ENCODE measurements at regions not wholly inside any gene's neighbourhood (a gene's known extent, or its start where the extent isn't known, plus 50 kb on each side); places are given as distances from the start of the nearest gene placed in this dataset.

- WGBS (ENCODE audit: insufficient coverage) = no CpG with 5 or more reads among the region's 7 CpGs
- CTCF ChIA-PET = no interaction called here
- no peak for DNase-seq
- Histone ChIP-seq H3K9me3 (ENCODE audit: control extremely low read depth in 1 of 5, control insufficient read depth in 4 of 5, insufficient read depth in 2 of 5, low read depth in 1 of 5, low read length in 4 of 5) (no peaks in the 10 kb centered on the region), H3K36me3 (ENCODE audit: control insufficient read depth in 4 of 4, insufficient read depth in 4 of 4, low read length in 3 of 4) (no peaks in the 10 kb centered on the region), H3K27ac (ENCODE audit: insufficient read depth in 1 of 2, low read depth in 1 of 2, low read length in 2 of 2, poor library complexity in 1 of 2, severe bottlenecking in 2 of 2) (no peak overlapping the region), H3K4me3 (ENCODE audit: control insufficient read depth in 1 of 7, extremely low read depth in 1 of 7, insufficient read depth in 4 of 7, low read depth in 2 of 7, low read length in 6 of 7) (no peak overlapping the region), H3K4me1 (ENCODE audit: control extremely low read depth in 1 of 4, control insufficient read depth in 4 of 4, insufficient read depth in 4 of 4, low read length in 3 of 4) (no peaks in the 10 kb centered on the region), H3K27me3 (replicated peaks in 2 of 5; ENCODE audit: control insufficient read depth in 4 of 5, insufficient read depth in 5 of 5, low read length in 4 of 5) (no peaks in the 10 kb centered on the region)
- POLR2A ChIA-PET = no interaction called here
Observed at GRCh38 chr18:1392865-1393734, 488.4 kb downstream of the ADCYAP1 start.

DNA sequence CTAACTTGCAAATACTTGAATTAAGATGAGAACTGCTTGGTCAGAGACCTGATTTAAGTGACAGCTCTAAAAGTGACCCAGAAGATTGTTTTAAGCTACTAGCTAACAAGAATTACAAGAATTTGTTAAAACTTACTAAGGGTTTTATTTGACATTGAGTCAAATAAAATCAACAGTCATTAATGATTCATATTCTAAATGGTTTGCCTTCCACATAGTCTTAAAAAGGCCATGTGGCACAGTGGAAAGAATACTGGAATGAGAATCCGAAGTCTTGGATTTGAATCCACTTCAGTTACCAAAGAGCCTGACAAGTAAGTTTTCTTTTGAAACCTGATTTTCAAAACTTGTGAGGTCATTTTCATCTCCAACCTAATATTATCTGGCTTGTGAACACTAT is 489.3 kb downstream of the ADCYAP1 start:
- Histone ChIP-seq H3K9me3 (ENCODE audit: control extremely low read depth in 1 of 5, control insufficient read depth in 4 of 5, insufficient read depth in 2 of 5, low read depth in 1 of 5, low read length in 4 of 5) (no peaks in the 10 kb centered on the region), H3K36me3 (ENCODE audit: control insufficient read depth in 4 of 4, insufficient read depth in 4 of 4, low read length in 3 of 4) (no peaks in the 10 kb centered on the region), H3K27ac (ENCODE audit: insufficient read depth in 1 of 2, low read depth in 1 of 2, low read length in 2 of 2, poor library complexity in 1 of 2, severe bottlenecking in 2 of 2) (no peak overlapping the region), H3K4me1 (ENCODE audit: control extremely low read depth in 1 of 4, control insufficient read depth in 4 of 4, insufficient read depth in 4 of 4, low read length in 3 of 4) (no peaks in the 10 kb centered on the region), H3K27me3 (replicated peaks in 2 of 5; ENCODE audit: control insufficient read depth in 4 of 5, insufficient read depth in 5 of 5, low read length in 4 of 5) (no peaks in the 10 kb centered on the region), H3K4me3 (ENCODE audit: control insufficient read depth in 1 of 7, extremely low read depth in 1 of 7, insufficient read depth in 4 of 7, low read depth in 2 of 7, low read length in 6 of 7) (no peak overlapping the region)
- POLR2A ChIA-PET = no interaction called here
- CTCF ChIA-PET = no interaction called here
- 100% methylated on average over 1 of the region's 1 CpG for WGBS (ENCODE audit: insufficient coverage)
- no peak for DNase-seq

DNA sequence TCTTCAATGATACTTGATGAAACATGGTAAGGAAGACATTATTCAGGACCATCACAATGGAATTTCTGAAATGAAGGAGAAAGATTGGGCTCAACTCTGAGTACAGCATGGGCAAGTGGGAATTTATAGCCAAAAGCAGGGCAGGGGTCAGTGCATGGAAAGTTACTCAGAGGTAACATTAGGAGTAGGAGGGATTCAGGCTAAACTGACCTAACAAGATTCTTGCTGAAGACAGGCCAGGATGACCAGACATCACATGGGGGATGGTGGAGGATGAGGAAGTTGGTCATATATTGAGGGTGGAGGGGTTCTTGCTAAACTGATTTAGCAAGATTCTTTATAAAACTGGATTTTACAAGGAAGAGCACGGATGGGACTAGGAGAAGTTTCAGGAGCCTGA is 489.8 kb downstream of the ADCYAP1 start:
- H3K4me3 ChIP-seq (ENCODE audit: control insufficient read depth in 1 of 7, extremely low read depth in 1 of 7, insufficient read depth in 4 of 7, low read depth in 2 of 7, low read length in 6 of 7) = no peak overlapping the region
- no peak overlapping the region for H3K27ac ChIP-seq (ENCODE audit: insufficient read depth in 1 of 2, low read depth in 1 of 2, low read length in 2 of 2, poor library complexity in 1 of 2, severe bottlenecking in 2 of 2)
- no peak for DNase-seq
- ChIA-PET CTCF (no interaction called here), POLR2A (no interaction called here)
- no peaks in the 10 kb centered on the region for H3K36me3 ChIP-seq (ENCODE audit: control insufficient read depth in 4 of 4, insufficient read depth in 4 of 4, low read length in 3 of 4)
- H3K4me1 ChIP-seq (ENCODE audit: control extremely low read depth in 1 of 4, control insufficient read depth in 4 of 4, insufficient read depth in 4 of 4, low read length in 3 of 4) = no peaks in the 10 kb centered on the region
- 100% methylated on average over 1 of the region's 1 CpG for WGBS (ENCODE audit: insufficient coverage)
- H3K27me3 ChIP-seq (replicated peaks in 2 of 5; ENCODE audit: control insufficient read depth in 4 of 5, insufficient read depth in 5 of 5, low read length in 4 of 5) = no peaks in the 10 kb centered on the region
- no peaks in the 10 kb centered on the region for H3K9me3 ChIP-seq (ENCODE audit: control extremely low read depth in 1 of 5, control insufficient read depth in 4 of 5, insufficient read depth in 2 of 5, low read depth in 1 of 5, low read length in 4 of 5)

- Histone ChIP-seq H3K27me3 (replicated peaks in 2 of 5; ENCODE audit: control insufficient read depth in 4 of 5, insufficient read depth in 5 of 5, low read length in 4 of 5) (no peaks in the 10 kb centered on the region), H3K9me3 (ENCODE audit: control extremely low read depth in 1 of 5, control insufficient read depth in 4 of 5, insufficient read depth in 2 of 5, low read depth in 1 of 5, low read length in 4 of 5) (no peaks in the 10 kb centered on the region), H3K4me1 (ENCODE audit: control extremely low read depth in 1 of 4, control insufficient read depth in 4 of 4, insufficient read depth in 4 of 4, low read length in 3 of 4) (no peaks in the 10 kb centered on the region), H3K4me3 (ENCODE audit: control insufficient read depth in 1 of 7, extremely low read depth in 1 of 7, insufficient read depth in 4 of 7, low read depth in 2 of 7, low read length in 6 of 7) (no peak overlapping the region), H3K36me3 (ENCODE audit: control insufficient read depth in 4 of 4, insufficient read depth in 4 of 4, low read length in 3 of 4) (no peaks in the 10 kb centered on the region), H3K27ac (ENCODE audit: insufficient read depth in 1 of 2, low read depth in 1 of 2, low read length in 2 of 2, poor library complexity in 1 of 2, severe bottlenecking in 2 of 2) (no peak overlapping the region)
- DNase-seq = no peak
- WGBS (ENCODE audit: insufficient coverage) = 100% methylated on average over 2 of the region's 5 CpGs
- ChIA-PET CTCF (no interaction called here), POLR2A (no interaction called here)
Observed at GRCh38 chr18:1394966-1395365, 490.3 kb downstream of the ADCYAP1 start.

DNA sequence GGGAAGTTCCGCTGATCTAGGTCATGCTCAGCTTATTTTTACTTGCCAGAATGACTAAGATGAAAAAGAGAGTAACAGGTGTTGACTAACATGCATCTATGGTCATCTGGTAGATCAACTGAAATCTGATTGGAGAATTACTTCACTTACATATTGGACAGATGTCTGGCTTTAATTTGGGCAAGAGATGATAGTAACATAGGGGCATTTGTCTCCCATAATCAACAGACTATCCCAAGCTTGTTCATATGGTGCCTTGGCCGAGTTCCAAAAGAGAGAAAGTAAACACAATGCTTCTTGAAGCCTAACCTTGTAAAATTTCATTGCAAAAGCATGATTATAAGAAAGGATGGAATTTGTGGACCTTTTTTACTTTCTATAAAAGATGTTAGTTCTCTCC is 503.7 kb downstream of the ADCYAP1 start:
- ChIA-PET CTCF (no interaction called here), POLR2A (no interaction called here)
- no peak for DNase-seq
- Histone ChIP-seq H3K27me3 (replicated peaks in 2 of 5; ENCODE audit: control insufficient read depth in 4 of 5, insufficient read depth in 5 of 5, low read length in 4 of 5) (no peaks in the 10 kb centered on the region), H3K36me3 (ENCODE audit: control insufficient read depth in 4 of 4, insufficient read depth in 4 of 4, low read length in 3 of 4) (no peaks in the 10 kb centered on the region), H3K9me3 (ENCODE audit: control extremely low read depth in 1 of 5, control insufficient read depth in 4 of 5, insufficient read depth in 2 of 5, low read depth in 1 of 5, low read length in 4 of 5) (peaks cover 0 to 3% (median 0%) of the 10 kb centered on the region in 5 experiments), H3K27ac (ENCODE audit: insufficient read depth in 1 of 2, low read depth in 1 of 2, low read length in 2 of 2, poor library complexity in 1 of 2, severe bottlenecking in 2 of 2) (no peak overlapping the region), H3K4me3 (ENCODE audit: control insufficient read depth in 1 of 7, extremely low read depth in 1 of 7, insufficient read depth in 4 of 7, low read depth in 2 of 7, low read length in 6 of 7) (no peak overlapping the region), H3K4me1 (ENCODE audit: control extremely low read depth in 1 of 4, control insufficient read depth in 4 of 4, insufficient read depth in 4 of 4, low read length in 3 of 4) (no peaks in the 10 kb centered on the region)
- 40% methylated on average over 1 of the region's 2 CpGs for WGBS (ENCODE audit: insufficient coverage)

DNA sequence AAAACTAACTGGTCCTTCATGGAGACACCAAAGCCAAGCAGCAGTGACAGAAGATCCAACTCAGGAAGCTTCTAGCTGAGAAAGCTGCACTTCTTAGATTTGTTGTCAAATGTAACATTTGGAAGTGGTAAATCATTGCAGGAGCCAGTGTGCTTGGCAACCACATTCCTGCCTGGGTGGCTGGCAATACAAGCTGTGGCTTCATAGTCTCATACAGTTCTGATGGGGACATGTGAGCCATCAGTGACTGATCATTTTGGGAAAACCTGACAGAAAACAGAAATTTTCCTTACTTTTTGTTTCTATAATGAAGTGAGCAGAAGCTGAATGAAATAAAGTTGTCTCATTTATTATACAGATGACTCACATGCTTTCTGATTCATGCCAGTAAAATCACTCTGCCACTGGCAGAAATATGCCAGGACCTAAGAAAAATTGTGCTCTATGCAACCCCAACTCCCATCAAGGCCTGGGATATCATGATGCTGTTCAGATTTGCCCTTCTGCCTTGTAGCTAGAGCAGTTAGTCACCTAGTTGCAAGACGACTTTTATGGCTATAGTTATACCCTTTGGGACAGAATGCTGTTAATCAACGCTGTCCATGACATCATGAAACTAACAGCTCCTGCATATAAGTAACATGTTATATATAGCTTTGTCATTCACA is 508.1 kb downstream of the ADCYAP1 start:
- no peak for DNase-seq
- no peak overlapping the region for H3K27ac ChIP-seq (ENCODE audit: insufficient read depth in 1 of 2, low read depth in 1 of 2, low read length in 2 of 2, poor library complexity in 1 of 2, severe bottlenecking in 2 of 2)
- no peaks in the 10 kb centered on the region for H3K4me1 ChIP-seq (ENCODE audit: control extremely low read depth in 1 of 4, control insufficient read depth in 4 of 4, insufficient read depth in 4 of 4, low read length in 3 of 4)
- no peaks in the 10 kb centered on the region for H3K36me3 ChIP-seq (ENCODE audit: control insufficient read depth in 4 of 4, insufficient read depth in 4 of 4, low read length in 3 of 4)
- WGBS (ENCODE audit: insufficient coverage) = no CpG with 5 or more reads among the region's 2 CpGs
- H3K4me3 ChIP-seq (ENCODE audit: control insufficient read depth in 1 of 7, extremely low read depth in 1 of 7, insufficient read depth in 4 of 7, low read depth in 2 of 7, low read length in 6 of 7) = no peak overlapping the region
- ChIA-PET CTCF (no interaction called here), POLR2A (no interaction called here)
- no peaks in the 10 kb centered on the region for H3K27me3 ChIP-seq (replicated peaks in 2 of 5; ENCODE audit: control insufficient read depth in 4 of 5, insufficient read depth in 5 of 5, low read length in 4 of 5)
- peaks cover 0 to 1% (median 0%) of the 10 kb centered on the region in 5 experiments for H3K9me3 ChIP-seq (ENCODE audit: control extremely low read depth in 1 of 5, control insufficient read depth in 4 of 5, insufficient read depth in 2 of 5, low read depth in 1 of 5, low read length in 4 of 5)

DNA sequence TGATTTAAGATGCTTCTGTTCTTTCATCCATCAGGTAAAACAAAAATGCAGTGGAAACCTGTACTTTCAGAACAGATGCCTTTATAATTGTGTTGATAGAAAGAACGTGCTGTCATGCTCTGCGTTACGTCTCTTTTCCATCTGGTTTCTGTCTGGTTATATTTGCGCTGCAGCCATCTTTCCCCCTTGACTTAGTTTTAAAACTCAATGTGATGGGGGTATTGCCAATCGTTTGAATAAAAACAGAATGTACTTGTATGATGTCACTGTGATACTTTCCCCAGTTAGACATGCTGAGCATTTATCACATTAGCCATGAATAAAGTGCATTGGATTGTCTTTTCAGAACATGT is 508.6 kb downstream of the ADCYAP1 start:
- no peaks in the 10 kb centered on the region for H3K36me3 ChIP-seq (ENCODE audit: control insufficient read depth in 4 of 4, insufficient read depth in 4 of 4, low read length in 3 of 4)
- H3K4me1 ChIP-seq (ENCODE audit: control extremely low read depth in 1 of 4, control insufficient read depth in 4 of 4, insufficient read depth in 4 of 4, low read length in 3 of 4) = no peaks in the 10 kb centered on the region
- H3K27me3 ChIP-seq (replicated peaks in 2 of 5; ENCODE audit: control insufficient read depth in 4 of 5, insufficient read depth in 5 of 5, low read length in 4 of 5) = no peaks in the 10 kb centered on the region
- H3K27ac ChIP-seq (ENCODE audit: insufficient read depth in 1 of 2, low read depth in 1 of 2, low read length in 2 of 2, poor library complexity in 1 of 2, severe bottlenecking in 2 of 2) = no peak overlapping the region
- no peak for DNase-seq
- CTCF ChIA-PET = no interaction called here
- no peak overlapping the region for H3K4me3 ChIP-seq (ENCODE audit: control insufficient read depth in 1 of 7, extremely low read depth in 1 of 7, insufficient read depth in 4 of 7, low read depth in 2 of 7, low read length in 6 of 7)
- WGBS (ENCODE audit: insufficient coverage) = 98% methylated on average over 4 of the region's 5 CpGs
- H3K9me3 ChIP-seq (ENCODE audit: control extremely low read depth in 1 of 5, control insufficient read depth in 4 of 5, insufficient read depth in 2 of 5, low read depth in 1 of 5, low read length in 4 of 5) = peaks cover 0 to 1% (median 0%) of the 10 kb centered on the region in 5 experiments
- POLR2A ChIA-PET = no interaction called here
